ENCODE measurements at regions not wholly inside any gene's neighbourhood (a gene's known extent, or its start where the extent isn't known, plus 50 kb on each side); places are given as distances from the start of the nearest gene placed in this dataset.

DNA sequence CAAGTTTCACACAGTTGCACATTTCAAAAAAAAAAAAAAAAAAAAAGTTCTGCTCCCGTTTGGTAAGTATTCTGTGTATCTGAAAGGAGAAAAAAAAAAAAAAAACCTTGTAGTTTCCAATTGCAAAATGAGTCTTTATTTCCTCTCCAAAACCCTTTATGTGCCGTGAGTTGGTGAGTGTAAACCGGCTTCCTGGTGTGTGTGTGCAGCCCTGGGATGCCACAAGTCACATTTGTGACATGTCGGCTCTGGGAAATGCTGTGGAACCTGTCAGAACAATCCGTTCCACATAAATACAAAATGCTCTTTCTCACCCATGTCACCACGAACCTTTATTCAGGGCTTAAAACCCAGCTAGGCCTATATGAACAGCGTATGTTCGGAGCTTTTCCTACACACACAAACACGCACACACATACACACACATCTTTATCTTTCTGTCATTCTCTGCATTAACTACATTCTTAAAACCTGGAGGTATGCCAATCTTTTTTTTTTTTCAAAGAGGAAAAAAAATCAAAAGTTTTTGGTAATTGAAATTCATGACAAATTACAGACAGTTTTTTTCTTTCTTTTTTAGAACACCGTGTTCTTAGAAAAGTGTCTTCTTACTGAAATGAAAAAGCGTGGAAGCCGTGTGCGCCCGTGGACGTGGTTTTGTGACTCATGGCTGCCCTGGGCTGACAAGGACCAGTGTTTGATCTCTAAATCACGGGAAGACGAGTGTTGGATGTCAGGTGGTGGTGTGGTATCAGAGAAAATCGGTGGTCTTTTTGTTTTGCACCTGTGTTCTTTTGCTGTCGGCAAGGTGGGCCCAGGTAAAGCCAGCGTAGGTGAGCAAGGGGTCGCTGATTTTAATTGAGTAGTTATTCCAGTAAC is 612.0 kb downstream of the VRK1 start:
- Histone ChIP-seq H3K4me3 (ENCODE audit: low read depth, low read length) (no peak overlapping the region), H3K9me3 (no peaks in the 10 kb centered on the region), H3K4me1 (no peaks in the 10 kb centered on the region), H3K36me3 (ENCODE audit: control insufficient read depth, insufficient read depth, low read length) (no peaks in the 10 kb centered on the region), H3K27me3 (replicated peaks; ENCODE audit: control insufficient read depth, insufficient read depth, low read length) (no peaks in the 10 kb centered on the region)
- ChIA-PET POLR2A (no interaction called here), CTCF (no interaction called here)
- no TSS peak for BruUV-seq (replicated peaks)
- DNase-seq, result no peak
- no peaks in the 10 kb centered on the region for H3K36me3 Mint-ChIP-seq (ENCODE audit: insufficient read depth, unreplicated experiment)
- H3K4me1 Mint-ChIP-seq (ENCODE audit: low read depth, unreplicated experiment), result peaks cover 6% of the 10 kb centered on the region
- peaks cover 4% of the 10 kb centered on the region for H3K27me3 Mint-ChIP-seq (ENCODE audit: insufficient read depth, unreplicated experiment)
- intact Hi-C loops (cut with micrococcal nuclease; ENCODE audit: unreplicated experiment), result no loop called here
- no peak for TF ChIP-seq CTCF (IDR thresholded peaks at IDR 0.05; ENCODE audit: insufficient read depth in 1 of 2, low read depth in 1 of 2, low read length in 1 of 2, severe bottlenecking in 1 of 2, unreplicated experiment in 1 of 2)
- no peak overlapping the region for H3K27ac Mint-ChIP-seq (ENCODE audit: unreplicated experiment)
- no peak overlapping the region for H3K4me3 Mint-ChIP-seq (ENCODE audit: unreplicated experiment)
- H3K9me3 Mint-ChIP-seq (ENCODE audit: unreplicated experiment), result no peaks in the 10 kb centered on the region

- ChIA-PET CTCF (interaction anchor here (0.6 kb wide), 1 partner anchor 24 kb away, joined by 3 read pairs; no protein-coding TSS in a partner anchor), POLR2A (no interaction called here)
- H3K27ac Mint-ChIP-seq (ENCODE audit: unreplicated experiment), result no peak overlapping the region
- H3K9me3 ChIP-seq, result no peaks in the 10 kb centered on the region
- H3K27me3 Mint-ChIP-seq (ENCODE audit: insufficient read depth, unreplicated experiment), result peaks cover 4% of the 10 kb centered on the region
- H3K4me1 Mint-ChIP-seq (ENCODE audit: low read depth, unreplicated experiment), result peaks cover 6% of the 10 kb centered on the region
- H3K4me1 ChIP-seq, result no peaks in the 10 kb centered on the region
- TF ChIP-seq CTCF (IDR thresholded peaks at IDR 0.05; ENCODE audit: insufficient read depth in 1 of 2, low read depth in 1 of 2, low read length in 1 of 2, severe bottlenecking in 1 of 2, unreplicated experiment in 1 of 2), result no peak
- no TSS peak for BruUV-seq (replicated peaks)
- H3K36me3 ChIP-seq (ENCODE audit: control insufficient read depth, insufficient read depth, low read length), result no peaks in the 10 kb centered on the region
- H3K9me3 Mint-ChIP-seq (ENCODE audit: unreplicated experiment), result no peaks in the 10 kb centered on the region
- H3K4me3 Mint-ChIP-seq (ENCODE audit: unreplicated experiment), result no peak overlapping the region
- DNase-seq, result no peak
- no peaks in the 10 kb centered on the region for H3K36me3 Mint-ChIP-seq (ENCODE audit: insufficient read depth, unreplicated experiment)
- no peaks in the 10 kb centered on the region for H3K27me3 ChIP-seq (replicated peaks; ENCODE audit: control insufficient read depth, insufficient read depth, low read length)
- no peak overlapping the region for H3K4me3 ChIP-seq (ENCODE audit: low read depth, low read length)
- intact Hi-C loops (cut with micrococcal nuclease; ENCODE audit: unreplicated experiment), result no loop called here
Measured at GRCh38 chr14:97410667-97411620, 613.8 kb downstream of the VRK1 start.

GRCh38 chr14:97411938-97412612 is 614.9 kb downstream of the VRK1 start:
- Histone ChIP-seq H3K4me1 (no peaks in the 10 kb centered on the region), H3K4me3 (ENCODE audit: low read depth, low read length) (no peak overlapping the region), H3K9me3 (no peaks in the 10 kb centered on the region), H3K36me3 (ENCODE audit: control insufficient read depth, insufficient read depth, low read length) (no peaks in the 10 kb centered on the region), H3K27me3 (replicated peaks; ENCODE audit: control insufficient read depth, insufficient read depth, low read length) (no peaks in the 10 kb centered on the region)
- H3K4me1 Mint-ChIP-seq (ENCODE audit: low read depth, unreplicated experiment), result peaks cover 6% of the 10 kb centered on the region
- no peak overlapping the region for H3K4me3 Mint-ChIP-seq (ENCODE audit: unreplicated experiment)
- BruUV-seq (replicated peaks), result no TSS peak
- no peak for TF ChIP-seq CTCF (IDR thresholded peaks at IDR 0.05; ENCODE audit: insufficient read depth in 1 of 2, low read depth in 1 of 2, low read length in 1 of 2, severe bottlenecking in 1 of 2, unreplicated experiment in 1 of 2)
- CTCF ChIA-PET, result no interaction called here
- H3K9me3 Mint-ChIP-seq (ENCODE audit: unreplicated experiment), result no peaks in the 10 kb centered on the region
- no peak for DNase-seq
- peaks cover 6% of the 10 kb centered on the region for H3K27me3 Mint-ChIP-seq (ENCODE audit: insufficient read depth, unreplicated experiment)
- intact Hi-C loops (cut with micrococcal nuclease; ENCODE audit: unreplicated experiment), result no loop called here
- H3K36me3 Mint-ChIP-seq (ENCODE audit: insufficient read depth, unreplicated experiment), result no peaks in the 10 kb centered on the region
- POLR2A ChIA-PET, result no interaction called here
- H3K27ac Mint-ChIP-seq (ENCODE audit: unreplicated experiment), result no peak overlapping the region

All from Caco-2 (cell line).